ENCODE measurements at regions not wholly inside any gene's neighbourhood (a gene's known extent, or its start where the extent isn't known, plus 50 kb on each side); places are given as distances from the start of the nearest gene placed in this dataset.
"Not testable (repeated sequence)": the region's sequence is repeated elsewhere in the genome, so short reads cannot be mapped to it uniquely, and the experiment has no call there.

DNA sequence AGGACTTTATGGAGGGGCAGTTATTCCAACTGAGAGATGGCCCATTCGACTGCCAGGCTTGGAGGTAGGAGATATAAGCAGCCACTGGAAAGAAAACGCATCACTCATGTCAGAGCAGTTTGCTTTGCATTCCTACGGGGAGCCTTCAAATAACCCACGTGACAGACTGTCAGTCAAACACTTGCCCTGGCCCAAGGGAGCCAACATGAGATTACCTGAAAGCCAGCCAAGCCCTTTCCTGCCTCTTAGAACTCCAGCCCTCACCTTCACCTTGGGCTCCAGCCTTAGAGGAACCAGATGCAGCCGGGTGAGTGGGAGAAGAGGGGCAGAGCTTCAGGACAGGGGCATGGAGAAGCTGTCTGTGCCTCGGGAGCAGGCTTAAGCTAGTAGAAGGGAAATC is 95.3 kb upstream of the CXCL13 start:
- H3K27me3 ChIP-seq (replicated peaks in 1 of 7): no peaks in the 10 kb centered on the region
- H3K36me3 ChIP-seq: no peaks in the 10 kb centered on the region
- TF ChIP-seq POLR2AphosphoS5 (IDR thresholded peaks at IDR 0.05): no peak
- TF ChIP-seq, protein P1, sequence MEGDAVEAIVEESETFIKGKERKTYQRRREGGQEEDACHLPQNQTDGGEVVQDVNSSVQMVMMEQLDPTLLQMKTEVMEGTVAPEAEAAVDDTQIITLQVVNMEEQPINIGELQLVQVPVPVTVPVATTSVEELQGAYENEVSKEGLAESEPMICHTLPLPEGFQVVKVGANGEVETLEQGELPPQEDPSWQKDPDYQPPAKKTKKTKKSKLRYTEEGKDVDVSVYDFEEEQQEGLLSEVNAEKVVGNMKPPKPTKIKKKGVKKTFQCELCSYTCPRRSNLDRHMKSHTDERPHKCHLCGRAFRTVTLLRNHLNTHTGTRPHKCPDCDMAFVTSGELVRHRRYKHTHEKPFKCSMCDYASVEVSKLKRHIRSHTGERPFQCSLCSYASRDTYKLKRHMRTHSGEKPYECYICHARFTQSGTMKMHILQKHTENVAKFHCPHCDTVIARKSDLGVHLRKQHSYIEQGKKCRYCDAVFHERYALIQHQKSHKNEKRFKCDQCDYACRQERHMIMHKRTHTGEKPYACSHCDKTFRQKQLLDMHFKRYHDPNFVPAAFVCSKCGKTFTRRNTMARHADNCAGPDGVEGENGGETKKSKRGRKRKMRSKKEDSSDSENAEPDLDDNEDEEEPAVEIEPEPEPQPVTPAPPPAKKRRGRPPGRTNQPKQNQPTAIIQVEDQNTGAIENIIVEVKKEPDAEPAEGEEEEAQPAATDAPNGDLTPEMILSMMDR (IDR thresholded peaks at IDR 0.05 in 8 of 11, conservative IDR thresholded peaks at IDR 0.05 in 3 of 11): no peak
- no peak for TF ChIP-seq POLR2A (IDR thresholded peaks at IDR 0.05)
- no peak overlapping the region for H3K4me3 ChIP-seq
- 57 to 80% (median 68%) methylated on average over 6 of the region's 6 CpGs for WGBS, 5 donors
- H3K9me3 ChIP-seq: peaks cover 0 to 1% (median 0%) of the 10 kb centered on the region in 8 donors
- no peak for DNase-seq
- H3K27ac ChIP-seq: no peak overlapping the region
- H3K4me1 ChIP-seq: no peaks in the 10 kb centered on the region
- intact Hi-C loops (cut with DNase I; ENCODE audit: low total_unique reads): no loop called here

DNA sequence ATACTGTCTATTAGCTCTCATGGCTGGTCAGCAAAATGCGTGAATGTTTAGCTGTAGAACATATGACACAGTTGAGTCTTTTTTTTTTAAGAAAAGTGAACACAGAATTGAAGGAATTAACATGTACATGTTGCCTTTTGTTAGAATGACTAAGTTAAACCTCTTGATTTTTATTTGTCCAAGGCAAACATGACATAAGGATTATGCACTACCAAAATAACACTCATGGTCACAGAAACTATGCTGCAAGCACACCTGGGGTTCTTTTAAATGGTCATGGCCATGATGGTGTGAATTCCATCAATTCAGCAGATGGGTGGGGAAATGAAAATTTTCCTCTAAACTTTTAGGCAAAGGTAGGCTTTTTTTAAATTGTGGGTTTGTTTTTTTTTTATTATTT is 80.1 kb upstream of the CXCL13 start:
- no peak overlapping the region for H3K4me3 ChIP-seq
- intact Hi-C loops (cut with DNase I; ENCODE audit: low total_unique reads): no loop called here
- no peak overlapping the region for H3K27ac ChIP-seq
- no peaks in the 10 kb centered on the region for H3K4me1 ChIP-seq
- no peak for DNase-seq
- H3K27me3 ChIP-seq (replicated peaks in 1 of 7): no peaks in the 10 kb centered on the region
- TF ChIP-seq POLR2AphosphoS5 (IDR thresholded peaks at IDR 0.05) (no peak), POLR2A (IDR thresholded peaks at IDR 0.05) (no peak)
- TF ChIP-seq, protein P1 (IDR thresholded peaks at IDR 0.05 in 8 of 11, conservative IDR thresholded peaks at IDR 0.05 in 3 of 11): no peak
- H3K9me3 ChIP-seq: peaks cover 0 to 9% (median 0%) of the 10 kb centered on the region in 8 donors
- 85 to 94% (median 91%) methylated on average over 1 of the region's 1 CpG for WGBS, 5 donors
- H3K36me3 ChIP-seq: no peaks in the 10 kb centered on the region

DNA sequence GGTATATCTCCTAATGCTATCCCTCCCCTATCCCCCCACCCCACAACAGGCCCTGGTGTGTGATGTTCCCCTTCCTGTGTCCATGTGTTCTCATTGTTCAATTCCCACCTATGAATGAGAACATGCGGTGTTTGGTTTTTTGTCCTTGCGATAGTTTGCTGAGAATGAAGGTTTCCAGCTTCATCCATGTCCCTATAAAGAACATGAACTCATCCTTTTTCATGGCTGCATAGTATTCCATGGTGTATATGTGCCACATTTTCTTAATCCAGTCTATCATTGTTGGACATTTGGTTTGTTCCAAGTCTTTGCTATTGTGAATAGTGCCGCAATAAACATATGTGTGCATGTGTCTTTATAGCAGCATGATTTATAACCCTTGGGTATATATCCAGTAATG is 77.7 kb upstream of the CXCL13 start:
- H3K36me3 ChIP-seq; H3K4me3 ChIP-seq; intact Hi-C loops (cut with DNase I; ENCODE audit: low total_unique reads); H3K9me3 ChIP-seq; H3K27me3 ChIP-seq (replicated peaks in 1 of 7); H3K27ac ChIP-seq; H3K4me1 ChIP-seq; DNase-seq: not testable (repeated sequence)
- 82 to 98% (median 97%) methylated on average over 3 of the region's 3 CpGs for WGBS, 5 donors

DNA sequence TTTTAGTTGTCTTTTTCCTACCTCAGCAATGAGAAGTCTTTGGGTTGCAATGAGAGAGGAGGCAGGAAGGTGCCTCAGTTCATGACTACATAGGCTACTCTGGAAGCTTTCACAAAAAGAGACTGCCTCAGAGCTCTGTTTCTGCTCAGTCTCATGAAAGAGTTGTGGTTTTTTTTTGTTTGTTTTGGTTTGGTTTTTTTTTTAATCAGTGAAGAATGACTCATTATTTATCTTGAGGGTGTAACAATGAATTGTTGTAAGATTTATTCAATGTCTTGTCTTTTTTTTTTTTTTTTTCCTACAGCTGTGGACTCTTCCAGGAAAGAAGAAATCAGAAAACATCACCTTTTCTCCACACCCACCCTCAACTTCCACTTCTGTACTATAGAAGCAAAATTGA is 67.5 kb upstream of the CXCL13 start:
- no peaks in the 10 kb centered on the region for H3K4me1 ChIP-seq
- H3K4me3 ChIP-seq: no peak overlapping the region
- no peaks in the 10 kb centered on the region for H3K27me3 ChIP-seq (replicated peaks in 1 of 7)
- no peak for DNase-seq
- TF ChIP-seq POLR2A (IDR thresholded peaks at IDR 0.05): no peak
- TF ChIP-seq, protein P1 (IDR thresholded peaks at IDR 0.05 in 8 of 11, conservative IDR thresholded peaks at IDR 0.05 in 3 of 11): no peak
- no peak for TF ChIP-seq POLR2AphosphoS5 (IDR thresholded peaks at IDR 0.05)
- peak overlapping the region in 1 of 8 donors; percentile 30 for H3K27ac ChIP-seq
- intact Hi-C loops (cut with DNase I; ENCODE audit: low total_unique reads): no loop called here
- peaks cover 0 to 10% (median 0%) of the 10 kb centered on the region in 8 donors for H3K9me3 ChIP-seq
- no peaks in the 10 kb centered on the region for H3K36me3 ChIP-seq

DNA sequence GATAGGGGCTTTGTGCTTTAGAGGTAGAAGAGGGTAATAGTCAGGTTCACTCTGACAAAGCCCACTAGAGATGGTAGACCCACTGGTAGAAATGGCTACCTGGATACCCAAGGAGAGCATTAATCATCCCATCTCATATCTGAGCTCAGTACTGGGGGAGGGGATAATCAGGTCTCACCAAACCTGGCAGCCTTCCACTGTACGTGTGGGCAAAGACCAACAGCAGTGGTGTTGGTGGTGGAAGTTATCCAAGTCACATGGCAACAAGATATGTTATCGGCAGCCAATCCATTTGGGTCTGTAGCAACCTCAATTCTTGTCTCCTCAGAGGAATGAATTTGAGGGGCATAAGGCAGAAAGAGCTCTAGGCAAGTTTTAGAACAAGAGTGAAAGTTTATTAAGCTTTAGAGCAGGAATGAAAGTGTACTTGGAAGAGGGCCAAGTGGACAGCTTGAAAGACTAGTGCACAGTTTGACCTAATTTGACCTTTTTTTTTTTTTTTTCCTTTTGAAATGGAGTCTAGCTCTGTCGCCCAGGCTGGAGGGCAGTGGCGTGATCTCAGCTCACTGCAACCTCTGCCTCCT is 67.0 kb upstream of the CXCL13 start:
- no peak overlapping the region for H3K4me3 ChIP-seq
- no peak for TF ChIP-seq POLR2A (IDR thresholded peaks at IDR 0.05)
- TF ChIP-seq POLR2AphosphoS5 (IDR thresholded peaks at IDR 0.05): no peak
- TF ChIP-seq, protein P1 (IDR thresholded peaks at IDR 0.05 in 8 of 11, conservative IDR thresholded peaks at IDR 0.05 in 3 of 11): no peak
- H3K9me3 ChIP-seq: peaks cover 0 to 5% (median 0%) of the 10 kb centered on the region in 8 donors
- intact Hi-C loops (cut with DNase I; ENCODE audit: low total_unique reads): no loop called here
- H3K27ac ChIP-seq: peak overlapping the region in 2 of 8 donors; percentile 19 to 30
- H3K36me3 ChIP-seq: no peaks in the 10 kb centered on the region
- DNase-seq: no peak
- 43 to 64% (median 46%) methylated on average over 4 of the region's 4 CpGs for WGBS, 5 donors
- no peaks in the 10 kb centered on the region for H3K27me3 ChIP-seq (replicated peaks in 1 of 7)
- H3K4me1 ChIP-seq: no peaks in the 10 kb centered on the region

All from spleen (tissue), 11 donors.